PFSK-1 (cell line): ENCODE measurements at regions not wholly inside any gene's neighbourhood (a gene's known extent, or its start where the extent isn't known, plus 50 kb on each side); places are given as distances from the start of the nearest gene placed in this dataset.

Experiments
- FOXP2 ChIP-seq: optimal IDR thresholded peaks from 2 replicates; pipeline ENCODE3; 2011; ENCODE audit warnings: borderline replicate concordance, control low read depth, inconsistent platforms; ENCODE audit not compliant: insufficient read depth; ENCODE audit errors: extremely low read length, extremely low read depth
- POLR2AphosphoS5 ChIP-seq: IDR thresholded peaks from 2 replicates; pipeline ENCODE4 v1.6.1; 2012; ENCODE audit warnings: low read depth, mild to moderate bottlenecking, control low read depth, low read length, moderate library complexity
- REST ChIP-seq, 2 experiments: IDR thresholded peaks; 2 replicates each; pipeline versions ENCODE4 v1.6.1 to v1.8.0; 2011 to 2012; ENCODE audit warnings: low read depth in 2 of 2, low read length in 2 of 2, control low read depth in 1 of 2, inconsistent platforms in 1 of 2, mild to moderate bottlenecking in 1 of 2, moderate library complexity in 1 of 2; ENCODE audit not compliant: insufficient read depth in 1 of 2
- SIN3A ChIP-seq: IDR thresholded peaks from 2 replicates; pipeline ENCODE4 v1.6.1; 2012; ENCODE audit warnings: mild to moderate bottlenecking, low read length, moderate library complexity, borderline replicate concordance; ENCODE audit not compliant: insufficient read depth
- TAF1 ChIP-seq: IDR thresholded peaks from 2 replicates; pipeline ENCODE4 v1.6.1; 2012; ENCODE audit warnings: low read length, control low read depth, borderline replicate concordance; ENCODE audit not compliant: insufficient read depth

DNA sequence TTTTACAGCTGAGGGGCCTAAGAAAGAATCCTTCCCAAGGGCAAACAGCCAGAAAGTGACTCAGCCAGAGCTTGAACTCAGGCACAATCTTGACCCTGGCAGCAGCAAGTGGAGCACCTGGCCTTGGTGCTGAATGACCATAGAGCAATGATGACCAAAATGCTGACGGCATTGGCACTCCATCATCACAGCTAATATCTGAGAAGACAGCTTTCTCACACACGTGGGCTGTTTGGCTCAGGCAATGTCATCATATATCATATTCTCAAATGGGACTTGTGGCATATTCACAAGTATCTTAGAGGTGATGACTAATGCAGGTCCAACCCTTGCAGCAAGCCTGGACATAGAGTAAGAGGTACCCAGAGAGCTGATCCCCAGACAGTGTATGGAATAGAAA, 443.9 kb upstream of the MYT1L start:
- TF ChIP-seq POLR2AphosphoS5 (no peak), REST (IDR thresholded peaks at IDR 0.05; ENCODE audit: insufficient read depth in 1 of 2, low read depth in 2 of 2, low read length in 2 of 2) (peak in 1 of 2 experiments; percentile 69; a peak in 1 of 4 replicates), SIN3A (no peak), FOXP2 (no peak)

- TF ChIP-seq TAF1 (no peak), REST (IDR thresholded peaks at IDR 0.05; ENCODE audit: insufficient read depth in 1 of 2, low read depth in 2 of 2, low read length in 2 of 2) (no peak), FOXP2 (no peak), POLR2AphosphoS5 (no peak), SIN3A (no peak)
Measured at GRCh38 chr2:2773692-2774091, 442.6 kb upstream of the MYT1L start.

GRCh38 chr2:2771721-2772411, 440.8 kb upstream of the MYT1L start:
- TF ChIP-seq POLR2AphosphoS5 (no peak), FOXP2 (no peak), TAF1 (no peak), REST (IDR thresholded peaks at IDR 0.05; ENCODE audit: insufficient read depth in 1 of 2, low read depth in 2 of 2, low read length in 2 of 2) (no peak), SIN3A (no peak)

DNA sequence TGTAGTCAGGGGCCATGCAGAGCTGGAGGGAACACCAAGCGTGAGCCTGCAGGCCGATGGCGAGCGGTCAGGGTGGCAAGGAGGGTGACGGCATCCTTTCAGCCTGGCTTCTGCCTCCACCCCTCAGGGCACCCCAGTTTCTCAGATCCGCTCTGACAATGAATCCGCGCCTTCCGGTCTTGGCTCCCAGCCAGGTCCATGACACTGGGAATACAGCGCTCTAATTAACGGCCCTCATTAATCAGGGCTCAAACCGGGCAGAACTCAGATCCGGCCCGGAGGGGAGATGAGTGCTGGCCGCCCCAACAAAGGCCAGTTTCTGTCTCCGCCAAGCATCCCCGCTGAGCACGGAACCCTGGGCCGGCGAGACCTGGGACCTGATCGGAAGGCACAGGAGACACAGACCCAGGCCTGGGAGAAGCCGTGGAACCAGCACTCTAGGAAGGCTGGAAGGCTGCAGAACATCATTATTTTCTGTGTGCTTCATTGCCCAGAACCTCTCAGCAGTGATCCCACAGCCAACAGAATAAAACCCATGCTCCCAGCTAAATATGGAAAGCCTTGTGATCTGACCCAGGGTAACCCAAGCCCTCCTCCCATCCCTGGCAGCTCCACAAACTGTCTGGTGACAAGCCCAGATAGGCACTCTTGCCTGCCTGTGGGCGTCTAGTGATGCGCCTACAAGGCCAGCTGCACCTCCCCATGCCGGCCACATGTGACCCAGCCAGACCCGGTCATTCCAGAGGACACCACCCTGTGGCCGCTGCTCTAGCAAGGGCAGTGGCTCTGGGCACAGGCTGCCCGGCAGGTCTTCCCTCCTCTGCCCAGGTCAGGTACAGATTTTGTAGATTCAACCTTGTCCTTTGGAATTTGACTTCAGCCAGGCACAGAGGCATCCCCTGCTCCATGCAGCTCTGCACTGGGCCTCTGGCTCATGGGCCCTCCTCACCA, 438.7 kb upstream of the MYT1L start:
- TF ChIP-seq FOXP2 (no peak), TAF1 (no peak), POLR2AphosphoS5 (no peak), REST (IDR thresholded peaks at IDR 0.05; ENCODE audit: insufficient read depth in 1 of 2, low read depth in 2 of 2, low read length in 2 of 2) (no peak), SIN3A (no peak)
